ENCODE measurements at regions not wholly inside any gene's neighbourhood (a gene's known extent, or its start where the extent isn't known, plus 50 kb on each side); places are given as distances from the start of the nearest gene placed in this dataset.

- Histone ChIP-seq H3K4me1 (ENCODE audit: low read length) (no peaks in the 10 kb centered on the region), H3K4me3 (ENCODE audit: low read length) (no peak overlapping the region), H2AFZ (ENCODE audit: low read length) (no peak overlapping the region), H3K4me2 (ENCODE audit: low read depth, low read length) (no peak overlapping the region), H3K27ac (ENCODE audit: low read length) (no peak overlapping the region), H3K9ac (ENCODE audit: low read length) (no peak overlapping the region), H3K79me2 (ENCODE audit: low read length) (peaks cover 47% of the 10 kb centered on the region), H3F3A (ENCODE audit: insufficient read depth, low read length) (no peaks in the 10 kb centered on the region), H3K9me3 (replicated peaks; ENCODE audit: insufficient read depth, low read length) (0 out of 2 replicates have a peak, but pooled peaks cover 2% of the 10 kb centered on the region), H3K36me3 (replicated peaks; ENCODE audit: insufficient read depth, low read length) (no peaks in the 10 kb centered on the region; the same call in 1 of the 2 replicates), H4K20me1 (ENCODE audit: insufficient read depth, low read length) (no peaks in the 10 kb centered on the region), H3K27me3 (replicated peaks; ENCODE audit: insufficient read depth, low read length) (no peaks in the 10 kb centered on the region), H3K9me2 (replicated peaks; ENCODE audit: insufficient read depth, low read length) (no peaks in the 10 kb centered on the region)
- TF ChIP-seq CTCF (IDR thresholded peaks at IDR 0.05; ENCODE audit: low read length) (no peak), EZH2 (optimal IDR thresholded peaks at IDR 0.05; ENCODE audit: low read depth, low read length) (no peak), EZH2phosphoT487 (IDR thresholded peaks at IDR 0.05; ENCODE audit: low read length) (no peak)
- no peak for DNase-seq
Measured at GRCh38 chr22:49583341-49583740, 244.3 kb downstream of the BRD1 start.

- no peak for DNase-seq
- H3K4me2 ChIP-seq (ENCODE audit: low read depth, low read length) = no peak overlapping the region
Measured at GRCh38 chr22:49582678-49583077, 245.0 kb downstream of the BRD1 start.

GRCh38 chr22:49582181-49582580, 245.5 kb downstream of the BRD1 start:
- TF ChIP-seq CTCF (IDR thresholded peaks at IDR 0.05; ENCODE audit: low read length) (no peak), EZH2phosphoT487 (IDR thresholded peaks at IDR 0.05; ENCODE audit: low read length) (no peak), EZH2 (optimal IDR thresholded peaks at IDR 0.05; ENCODE audit: low read depth, low read length) (no peak)
- no peaks in the 10 kb centered on the region; the same call in 1 of the 2 replicates for H3K36me3 ChIP-seq (replicated peaks; ENCODE audit: insufficient read depth, low read length)

More at GRCh38 chr22:49582678-49583077, 245.0 kb downstream of the BRD1 start:
- no peaks in the 10 kb centered on the region for H3K9me2 ChIP-seq (replicated peaks; ENCODE audit: insufficient read depth, low read length)
- TF ChIP-seq EZH2 (optimal IDR thresholded peaks at IDR 0.05; ENCODE audit: low read depth, low read length) = no peak
- TF ChIP-seq CTCF (IDR thresholded peaks at IDR 0.05; ENCODE audit: low read length) = no peak
- no peak for TF ChIP-seq EZH2phosphoT487 (IDR thresholded peaks at IDR 0.05; ENCODE audit: low read length)
- H3K36me3 ChIP-seq (replicated peaks; ENCODE audit: insufficient read depth, low read length) = no peaks in the 10 kb centered on the region; the same call in 1 of the 2 replicates
- H3K4me3 ChIP-seq (ENCODE audit: low read length) = no peak overlapping the region
- H2AFZ ChIP-seq (ENCODE audit: low read length) = no peak overlapping the region
- H3K9me3 ChIP-seq (replicated peaks; ENCODE audit: insufficient read depth, low read length) = 0 out of 2 replicates have a peak, but pooled peaks cover 4% of the 10 kb centered on the region
- no peaks in the 10 kb centered on the region for H3K4me1 ChIP-seq (ENCODE audit: low read length)
- H3K79me2 ChIP-seq (ENCODE audit: low read length) = peaks cover 48% of the 10 kb centered on the region
- H3K27me3 ChIP-seq (replicated peaks; ENCODE audit: insufficient read depth, low read length) = no peaks in the 10 kb centered on the region
- no peaks in the 10 kb centered on the region for H4K20me1 ChIP-seq (ENCODE audit: insufficient read depth, low read length)
- H3K27ac ChIP-seq (ENCODE audit: low read length) = no peak overlapping the region
- no peak overlapping the region for H3K9ac ChIP-seq (ENCODE audit: low read length)
- no peaks in the 10 kb centered on the region for H3F3A ChIP-seq (ENCODE audit: insufficient read depth, low read length)

More at GRCh38 chr22:49582181-49582580, 245.5 kb downstream of the BRD1 start:
- no peak for DNase-seq
- no peaks in the 10 kb centered on the region for H4K20me1 ChIP-seq (ENCODE audit: insufficient read depth, low read length)
- no peak overlapping the region for H3K4me2 ChIP-seq (ENCODE audit: low read depth, low read length)
- peaks cover 53% of the 10 kb centered on the region for H3K79me2 ChIP-seq (ENCODE audit: low read length)
- H3F3A ChIP-seq (ENCODE audit: insufficient read depth, low read length) = no peaks in the 10 kb centered on the region
- no peaks in the 10 kb centered on the region for H3K4me1 ChIP-seq (ENCODE audit: low read length)
- H3K4me3 ChIP-seq (ENCODE audit: low read length) = no peak overlapping the region
- no peak overlapping the region for H3K9ac ChIP-seq (ENCODE audit: low read length)
- H3K27ac ChIP-seq (ENCODE audit: low read length) = no peak overlapping the region
- no peak overlapping the region for H2AFZ ChIP-seq (ENCODE audit: low read length)
- H3K27me3 ChIP-seq (replicated peaks; ENCODE audit: insufficient read depth, low read length) = no peaks in the 10 kb centered on the region
- 0 out of 2 replicates have a peak, but pooled peaks cover 4% of the 10 kb centered on the region for H3K9me3 ChIP-seq (replicated peaks; ENCODE audit: insufficient read depth, low read length)
- H3K9me2 ChIP-seq (replicated peaks; ENCODE audit: insufficient read depth, low read length) = no peaks in the 10 kb centered on the region

All from MM.1S (cell line).